ENCODE measurements at regions not wholly inside any gene's neighbourhood (a gene's known extent, or its start where the extent isn't known, plus 50 kb on each side); places are given as distances from the start of the nearest gene placed in this dataset.

- no peaks in the 10 kb centered on the region for H3K9me3 Mint-ChIP-seq
- Histone ChIP-seq H3F3A (replicated peaks; ENCODE audit: low read depth) (no peaks in the 10 kb centered on the region), H4K20me1 (replicated peaks; ENCODE audit: insufficient read depth) (no peaks in the 10 kb centered on the region), H3K27me3 (ENCODE audit: insufficient read depth) (no peaks in the 10 kb centered on the region), H3K4me2 (no peak overlapping the region), H3K79me2 (replicated peaks; ENCODE audit: insufficient read depth) (no peaks in the 10 kb centered on the region), H3K4me3 (no peak overlapping the region), H2AFZ (no peak overlapping the region), H3K27ac (ENCODE audit: low read depth) (no peak overlapping the region), H3K4me1 (ENCODE audit: insufficient read depth) (no peaks in the 10 kb centered on the region; the same call in 1 of the 2 replicates), H3K36me3 (ENCODE audit: insufficient read depth) (no peaks in the 10 kb centered on the region), H3K9me2 (ENCODE audit: insufficient read depth) (no peaks in the 10 kb centered on the region)
- TF ChIP-seq STAT1 (IDR thresholded peaks at IDR 0.05; ENCODE audit: unreplicated experiment) = no peak
- no peak for TF ChIP-seq ZNF331 (CRISPR knock-in tag; IDR thresholded peaks at IDR 0.05; ENCODE audit: low read depth)
- TF ChIP-seq JUNB (IDR thresholded peaks at IDR 0.05; ENCODE audit: unreplicated experiment) = no peak
- no peak for TF ChIP-seq ZNF114 (CRISPR knock-in tag; IDR thresholded peaks at IDR 0.05)
- TF ChIP-seq NANOG (IDR thresholded peaks at IDR 0.05; ENCODE audit: borderline replicate concordance) = no peak
- TF ChIP-seq EZH2 (IDR thresholded peaks at IDR 0.05; ENCODE audit: low read depth, unreplicated experiment) = no peak
- no peak for TF ChIP-seq POLR2AphosphoS5 (IDR thresholded peaks at IDR 0.05; ENCODE audit: low read depth)
- TF ChIP-seq EZH2phosphoT487 (IDR thresholded peaks at IDR 0.05; ENCODE audit: unreplicated experiment) = no peak
- TF ChIP-seq ZNF462 (CRISPR knock-in tag; IDR thresholded peaks at IDR 0.05) = no peak
- TF ChIP-seq REST (IDR thresholded peaks at IDR 0.05; ENCODE audit: unreplicated experiment) = no peak
- TF ChIP-seq CTCF (conservative IDR thresholded peaks at IDR 0.05; ENCODE audit: low read depth in 2 of 2) = no peak
- no peak for TF ChIP-seq ETS1 (IDR thresholded peaks at IDR 0.05)
- TF ChIP-seq CREB1 (CRISPR knock-in tag; IDR thresholded peaks at IDR 0.05; ENCODE audit: low read depth) = no peak
- no peak overlapping the region for H3K27ac Mint-ChIP-seq
- H3K4me1 Mint-ChIP-seq = peaks cover 3% of the 10 kb centered on the region; the same call in 2 of the 3 replicates
- DNase-seq (ENCODE audit: low spot score) = no peak
- H3K27me3 Mint-ChIP-seq (ENCODE audit: insufficient read depth, low read depth, poor library complexity) = peaks cover 2% of the 10 kb centered on the region
- ATAC-seq = no peak
- no peak overlapping the region for H3K4me3 Mint-ChIP-seq
- H3K36me3 Mint-ChIP-seq (ENCODE audit: low read depth) = no peaks in the 10 kb centered on the region
Observed at GRCh38 chr7:29649876-29650275, 86.2 kb downstream of the PRR15 start.

Measured in GM23338 (cell line).